ENCODE measurements at regions not wholly inside any gene's neighbourhood (a gene's known extent, or its start where the extent isn't known, plus 50 kb on each side); places are given as distances from the start of the nearest gene placed in this dataset.

- Histone ChIP-seq H3K4me1 (ENCODE audit: insufficient read depth, low read length, poor library complexity, severe bottlenecking) (no peaks in the 10 kb centered on the region), H4K20me1 (ENCODE audit: insufficient read depth, low read length, poor library complexity, severe bottlenecking) (no peaks in the 10 kb centered on the region), H3K4me2 (ENCODE audit: low read depth, low read length, poor library complexity, severe bottlenecking) (no peak overlapping the region), H3F3A (ENCODE audit: low read depth) (no peaks in the 10 kb centered on the region), H3K4me3 (ENCODE audit: low read length, poor library complexity, severe bottlenecking) (no peak overlapping the region), H3K27me3 (ENCODE audit: insufficient read depth, low read length, poor library complexity, severe bottlenecking) (no peaks in the 10 kb centered on the region), H3K9me2 (replicated peaks; ENCODE audit: low read depth, low read length) (no peaks in the 10 kb centered on the region), H3K9me3 (ENCODE audit: insufficient read depth, low read depth, low read length) (no peaks in the 10 kb centered on the region), H3K79me2 (ENCODE audit: insufficient read depth, low read length) (no peaks in the 10 kb centered on the region), H2AFZ (ENCODE audit: low read length) (no peak overlapping the region), H3K9ac (ENCODE audit: low read depth, low read length, poor library complexity, severe bottlenecking) (no peak overlapping the region), H3K36me3 (ENCODE audit: insufficient read depth, low read length) (no peaks in the 10 kb centered on the region)
- TF ChIP-seq EZH2phosphoT487 (IDR thresholded peaks at IDR 0.05; ENCODE audit: borderline replicate concordance) (no peak), CTCF (conservative IDR thresholded peaks at IDR 0.05; ENCODE audit: low read length) (no peak)
These were observed 142.5 kb downstream of the DNAJB6 start for GRCh38 chr7:157479326-157479725.

GRCh38 chr7:157480371-157481050 lies 143.7 kb downstream of the DNAJB6 start:
- Histone ChIP-seq H3K9me2 (replicated peaks; ENCODE audit: low read depth, low read length) (no peaks in the 10 kb centered on the region), H3K9ac (ENCODE audit: low read depth, low read length, poor library complexity, severe bottlenecking) (no peak overlapping the region), H3K79me2 (ENCODE audit: insufficient read depth, low read length) (no peaks in the 10 kb centered on the region), H4K20me1 (ENCODE audit: insufficient read depth, low read length, poor library complexity, severe bottlenecking) (no peaks in the 10 kb centered on the region), H2AFZ (ENCODE audit: low read length) (no peak overlapping the region), H3F3A (ENCODE audit: low read depth) (no peaks in the 10 kb centered on the region), H3K4me3 (ENCODE audit: low read length, poor library complexity, severe bottlenecking) (no peak overlapping the region), H3K36me3 (ENCODE audit: insufficient read depth, low read length) (no peaks in the 10 kb centered on the region), H3K27me3 (ENCODE audit: insufficient read depth, low read length, poor library complexity, severe bottlenecking) (no peaks in the 10 kb centered on the region), H3K9me3 (ENCODE audit: insufficient read depth, low read depth, low read length) (no peaks in the 10 kb centered on the region), H3K4me1 (ENCODE audit: insufficient read depth, low read length, poor library complexity, severe bottlenecking) (no peaks in the 10 kb centered on the region), H3K4me2 (ENCODE audit: low read depth, low read length, poor library complexity, severe bottlenecking) (no peak overlapping the region)
- TF ChIP-seq CTCF (conservative IDR thresholded peaks at IDR 0.05; ENCODE audit: low read length) (no peak), EZH2phosphoT487 (IDR thresholded peaks at IDR 0.05; ENCODE audit: borderline replicate concordance) (no peak)

GRCh38 chr7:157481389-157481788 lies 144.6 kb downstream of the DNAJB6 start:
- Histone ChIP-seq H3K27me3 (ENCODE audit: insufficient read depth, low read length, poor library complexity, severe bottlenecking) (no peaks in the 10 kb centered on the region), H3K9me3 (ENCODE audit: insufficient read depth, low read depth, low read length) (no peaks in the 10 kb centered on the region), H3F3A (ENCODE audit: low read depth) (no peaks in the 10 kb centered on the region), H3K4me1 (ENCODE audit: insufficient read depth, low read length, poor library complexity, severe bottlenecking) (no peaks in the 10 kb centered on the region), H3K79me2 (ENCODE audit: insufficient read depth, low read length) (no peaks in the 10 kb centered on the region), H3K9ac (ENCODE audit: low read depth, low read length, poor library complexity, severe bottlenecking) (no peak overlapping the region), H3K36me3 (ENCODE audit: insufficient read depth, low read length) (no peaks in the 10 kb centered on the region), H3K9me2 (replicated peaks; ENCODE audit: low read depth, low read length) (no peaks in the 10 kb centered on the region), H2AFZ (ENCODE audit: low read length) (no peak overlapping the region), H3K4me3 (ENCODE audit: low read length, poor library complexity, severe bottlenecking) (no peak overlapping the region), H4K20me1 (ENCODE audit: insufficient read depth, low read length, poor library complexity, severe bottlenecking) (no peaks in the 10 kb centered on the region), H3K4me2 (ENCODE audit: low read depth, low read length, poor library complexity, severe bottlenecking) (no peak overlapping the region)
- no peak for TF ChIP-seq CTCF (conservative IDR thresholded peaks at IDR 0.05; ENCODE audit: low read length)
- no peak for TF ChIP-seq EZH2phosphoT487 (IDR thresholded peaks at IDR 0.05; ENCODE audit: borderline replicate concordance)

Measured in Loucy (cell line).